Caco-2 (cell line): ENCODE measurements at regions not wholly inside any gene's neighbourhood (a gene's known extent, or its start where the extent isn't known, plus 50 kb on each side); places are given as distances from the start of the nearest gene placed in this dataset.
"Not testable (repeated sequence)": the region's sequence is repeated elsewhere in the genome, so short reads cannot be mapped to it uniquely, and the experiment has no call there.

Source experiments
- BruUV-seq: library from RNA; stranded (reverse); fragments of 400-500 nt; replicated peaks from 2 replicates; lab custom pipeline; 2021; lab: Mats Ljungman, UMichigan
- CTCF ChIA-PET: fragments of 300-600 bp; sonication (Branson Sonifier 250); formaldehyde crosslinking; loops from one replicate; lab custom pipeline; 2022; ENCODE audit warnings: antibody characterized with exemption; lab: Charles Lee
- POLR2A ChIA-PET: fragments of 300-600 bp; sonication (Branson Sonifier 250); formaldehyde crosslinking; loops from one replicate; lab custom pipeline; 2022; ENCODE audit warnings: antibody characterized with exemption; lab: Charles Lee
- DNase-seq, 2 experiments: peaks; one replicate each; pipeline versions ENCODE4 v3.0.0 to v3.0.0-alpha.2; 2020 to 2022
- H3K27me3 ChIP-seq: replicated peaks from 2 replicates; pipeline ENCODE4 v1.6.0; 2011; ENCODE audit warnings: low read length; ENCODE audit not compliant: control insufficient read depth, insufficient read depth
- H3K36me3 ChIP-seq: 2 replicates; pipeline ENCODE4 v1.5.1; 2011; ENCODE audit warnings: low read length; ENCODE audit not compliant: control insufficient read depth, insufficient read depth
- H3K4me1 ChIP-seq: fragments of 250-450 bp; sonication (Bioruptor Pico); 2 replicates; pipeline ENCODE4 v1.5.1; 2020; ENCODE audit warnings: mild to moderate bottlenecking
- H3K4me3 ChIP-seq: 2 replicates; pipeline ENCODE4 v1.5.1; 2011; ENCODE audit warnings: low read depth, mild to moderate bottlenecking, control low read depth, low read length
- H3K9me3 ChIP-seq: fragments of 250-450 bp; sonication (Bioruptor Pico); 2 replicates; pipeline ENCODE4 v1.5.1; 2020; ENCODE audit warnings: mild to moderate bottlenecking, moderate library complexity
- H3K27ac Mint-ChIP-seq: one replicate; pipeline ENCODE4 v1.8.0; 2022; ENCODE audit warnings: mixed read lengths; ENCODE audit not compliant: unreplicated experiment
- H3K27me3 Mint-ChIP-seq: one replicate; pipeline ENCODE4 v1.8.0; 2022; ENCODE audit warnings: mixed read lengths; ENCODE audit not compliant: insufficient read depth, unreplicated experiment
- H3K36me3 Mint-ChIP-seq: one replicate; pipeline ENCODE4 v1.8.0; 2022; ENCODE audit warnings: mild to moderate bottlenecking, mixed read lengths; ENCODE audit not compliant: insufficient read depth, unreplicated experiment
- H3K4me1 Mint-ChIP-seq: one replicate; pipeline ENCODE4 v1.8.0; 2022; ENCODE audit warnings: low read depth, mixed read lengths; ENCODE audit not compliant: unreplicated experiment
- H3K4me3 Mint-ChIP-seq: one replicate; pipeline ENCODE4 v1.8.0; 2022; ENCODE audit warnings: mild to moderate bottlenecking, moderate library complexity, mixed read lengths; ENCODE audit not compliant: unreplicated experiment
- H3K9me3 Mint-ChIP-seq: one replicate; pipeline ENCODE4 v1.8.0; 2022; ENCODE audit warnings: mixed read lengths; ENCODE audit not compliant: unreplicated experiment
- intact Hi-C: fragments of 100-400 bp; cut with micrococcal nuclease; formaldehyde crosslinking; loops from one replicate; pipeline ENCODE4 v1.10.0; 2022; ENCODE audit not compliant: unreplicated experiment
- TF ChIP-seq, protein P1 (sequence below), 2 experiments: fragments of 200-600 bp in 1 of 2; IDR thresholded peaks; 1 replicate in 1 of 2; 2 replicates in 1 of 2; pipeline versions ENCODE4 v1.5.1 to v1.8.0; 2011 to 2022; ENCODE audit warnings: antibody characterized with exemption in 1 of 2, control low read depth in 1 of 2, inconsistent platforms in 1 of 2, low read depth in 1 of 2, low read length in 1 of 2, mild to moderate bottlenecking in 1 of 2, moderate library complexity in 1 of 2; ENCODE audit not compliant: insufficient read depth in 1 of 2, severe bottlenecking in 1 of 2, unreplicated experiment in 1 of 2

DNA sequence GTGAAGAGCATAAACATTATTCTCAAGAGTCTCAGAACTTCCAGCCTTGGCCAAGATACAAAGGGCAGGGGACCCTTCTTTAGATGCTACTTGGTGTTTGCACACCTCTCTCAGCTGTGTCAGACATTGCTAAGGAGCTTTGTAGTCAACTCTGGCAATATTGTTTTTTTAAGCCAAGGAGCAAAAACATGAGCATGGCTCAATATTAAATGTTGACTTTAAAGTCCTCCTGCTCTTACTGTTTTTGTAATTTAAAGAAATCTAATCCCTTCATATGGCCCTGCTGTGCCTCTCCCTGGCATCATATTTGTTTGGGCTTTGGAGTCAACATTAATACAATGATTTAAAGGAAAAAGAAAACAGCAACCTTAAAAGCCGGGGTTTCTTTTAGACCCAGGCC lies 67.9 kb upstream of the TMEM170B start:
- TF ChIP-seq, protein P1, sequence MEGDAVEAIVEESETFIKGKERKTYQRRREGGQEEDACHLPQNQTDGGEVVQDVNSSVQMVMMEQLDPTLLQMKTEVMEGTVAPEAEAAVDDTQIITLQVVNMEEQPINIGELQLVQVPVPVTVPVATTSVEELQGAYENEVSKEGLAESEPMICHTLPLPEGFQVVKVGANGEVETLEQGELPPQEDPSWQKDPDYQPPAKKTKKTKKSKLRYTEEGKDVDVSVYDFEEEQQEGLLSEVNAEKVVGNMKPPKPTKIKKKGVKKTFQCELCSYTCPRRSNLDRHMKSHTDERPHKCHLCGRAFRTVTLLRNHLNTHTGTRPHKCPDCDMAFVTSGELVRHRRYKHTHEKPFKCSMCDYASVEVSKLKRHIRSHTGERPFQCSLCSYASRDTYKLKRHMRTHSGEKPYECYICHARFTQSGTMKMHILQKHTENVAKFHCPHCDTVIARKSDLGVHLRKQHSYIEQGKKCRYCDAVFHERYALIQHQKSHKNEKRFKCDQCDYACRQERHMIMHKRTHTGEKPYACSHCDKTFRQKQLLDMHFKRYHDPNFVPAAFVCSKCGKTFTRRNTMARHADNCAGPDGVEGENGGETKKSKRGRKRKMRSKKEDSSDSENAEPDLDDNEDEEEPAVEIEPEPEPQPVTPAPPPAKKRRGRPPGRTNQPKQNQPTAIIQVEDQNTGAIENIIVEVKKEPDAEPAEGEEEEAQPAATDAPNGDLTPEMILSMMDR (IDR thresholded peaks at IDR 0.05; ENCODE audit: insufficient read depth in 1 of 2, low read depth in 1 of 2, low read length in 1 of 2, severe bottlenecking in 1 of 2, unreplicated experiment in 1 of 2): no peak
- no peaks in the 10 kb centered on the region for H3K36me3 ChIP-seq
- Mint-ChIP-seq H3K27ac (no peak overlapping the region), H3K4me1 (no peaks in the 10 kb centered on the region), H3K9me3 (no peaks in the 10 kb centered on the region), H3K36me3 (no peaks in the 10 kb centered on the region), H3K27me3 (no peaks in the 10 kb centered on the region), H3K4me3 (no peak overlapping the region)
- ChIA-PET CTCF (no interaction called here), POLR2A (no interaction called here)
- H3K4me1 ChIP-seq: no peaks in the 10 kb centered on the region
- H3K27me3 ChIP-seq: no peaks in the 10 kb centered on the region
- H3K4me3 ChIP-seq: no peak overlapping the region
- intact Hi-C loops: no loop called here
- DNase-seq: no peak
- no peaks in the 10 kb centered on the region for H3K9me3 ChIP-seq
- no TSS peak for BruUV-seq

DNA sequence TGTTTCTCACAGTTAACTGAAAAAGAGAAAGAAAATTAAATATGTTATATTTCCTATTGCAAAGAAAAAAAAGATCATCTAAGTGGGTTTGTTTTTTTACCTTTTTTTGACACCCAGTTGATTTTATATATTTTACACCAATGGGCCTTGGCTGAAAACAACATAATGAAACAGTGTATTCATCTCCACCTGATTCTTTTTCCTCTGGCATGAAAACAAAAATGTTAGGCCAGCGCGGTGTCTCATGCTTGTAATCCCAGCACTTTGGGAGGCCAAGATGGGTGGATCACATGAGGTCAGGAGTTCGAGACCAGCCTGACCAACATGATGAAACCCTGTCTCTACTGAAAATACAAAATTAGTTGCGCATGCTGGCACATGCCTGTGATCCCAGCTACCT lies 69.3 kb upstream of the TMEM170B start:
- H3K4me1 ChIP-seq, H3K36me3 ChIP-seq, H3K27me3 Mint-ChIP-seq, H3K9me3 ChIP-seq, H3K36me3 Mint-ChIP-seq, H3K27ac Mint-ChIP-seq, H3K4me1 Mint-ChIP-seq, H3K4me3 Mint-ChIP-seq, H3K9me3 Mint-ChIP-seq, intact Hi-C loops, H3K4me3 ChIP-seq, H3K27me3 ChIP-seq, CTCF ChIA-PET, BruUV-seq, DNase-seq, POLR2A ChIA-PET: not testable (repeated sequence)

DNA sequence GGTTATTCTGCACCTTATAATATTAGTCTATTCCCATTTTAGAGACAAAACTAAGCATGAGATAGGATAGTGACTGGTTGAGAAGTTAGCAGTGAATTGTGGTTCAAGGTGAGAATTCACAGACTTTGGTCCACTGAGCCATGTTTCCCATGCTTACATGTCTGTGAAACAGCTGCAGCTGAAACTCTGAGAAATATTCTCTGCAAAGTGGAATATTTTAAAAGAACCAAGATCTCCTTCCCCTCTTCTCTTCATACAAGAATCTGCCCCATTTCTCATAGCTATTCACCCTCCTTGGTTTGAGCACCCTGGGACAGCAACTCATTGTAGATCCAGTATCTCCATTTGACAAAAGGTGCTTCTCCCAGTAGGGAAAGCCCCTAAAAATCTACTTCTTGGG lies 70.2 kb upstream of the TMEM170B start:
- Mint-ChIP-seq H3K36me3 (no peaks in the 10 kb centered on the region), H3K4me3 (no peak overlapping the region), H3K27me3 (no peaks in the 10 kb centered on the region), H3K9me3 (no peaks in the 10 kb centered on the region), H3K27ac (no peak overlapping the region), H3K4me1 (peaks cover 6% of the 10 kb centered on the region)
- no peaks in the 10 kb centered on the region for H3K4me1 ChIP-seq
- intact Hi-C loops: no loop called here
- CTCF ChIA-PET: no interaction called here
- no peaks in the 10 kb centered on the region for H3K27me3 ChIP-seq
- DNase-seq: no peak
- TF ChIP-seq, protein P1 (IDR thresholded peaks at IDR 0.05; ENCODE audit: insufficient read depth in 1 of 2, low read depth in 1 of 2, low read length in 1 of 2, severe bottlenecking in 1 of 2, unreplicated experiment in 1 of 2): no peak
- no peaks in the 10 kb centered on the region for H3K36me3 ChIP-seq
- H3K4me3 ChIP-seq: no peak overlapping the region
- H3K9me3 ChIP-seq: no peaks in the 10 kb centered on the region
- POLR2A ChIA-PET: no interaction called here
- no TSS peak for BruUV-seq

DNA sequence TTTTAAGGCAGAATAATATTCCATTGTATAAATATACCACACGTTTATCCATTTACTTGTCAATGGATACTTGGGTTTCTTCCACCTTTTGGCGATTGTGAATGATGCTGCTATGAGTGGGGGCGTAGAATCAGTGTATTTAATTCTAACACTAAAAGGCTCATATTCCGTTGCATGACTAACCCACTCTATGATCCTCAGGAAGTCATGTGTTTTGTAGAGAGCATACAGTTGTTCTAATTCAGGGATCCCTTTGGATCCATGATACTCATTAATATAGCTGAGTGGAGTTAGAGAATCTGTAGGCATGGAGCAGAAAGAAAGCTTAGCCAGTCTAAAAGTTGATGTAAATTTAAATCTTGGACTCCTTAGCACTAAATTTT lies 74.2 kb upstream of the TMEM170B start:
- CTCF ChIA-PET: no interaction called here

More for the DNA sequence above, 74.2 kb upstream of the TMEM170B start:
- Histone ChIP-seq H3K36me3 (no peaks in the 10 kb centered on the region), H3K9me3 (no peaks in the 10 kb centered on the region), H3K4me1 (0 out of 2 replicates have a peak, but pooled peaks cover 7% of the 10 kb centered on the region), H3K27me3 (no peaks in the 10 kb centered on the region), H3K4me3 (no peak overlapping the region)
- no peaks in the 10 kb centered on the region for H3K36me3 Mint-ChIP-seq
- peaks cover 8% of the 10 kb centered on the region for H3K9me3 Mint-ChIP-seq
- H3K4me1 Mint-ChIP-seq: peaks cover 16% of the 10 kb centered on the region
- no peak overlapping the region for H3K4me3 Mint-ChIP-seq
- BruUV-seq: no TSS peak
- H3K27ac Mint-ChIP-seq: no peak overlapping the region
- no peaks in the 10 kb centered on the region for H3K27me3 Mint-ChIP-seq
- POLR2A ChIA-PET: no interaction called here
- DNase-seq: no peak
- TF ChIP-seq, protein P1 (IDR thresholded peaks at IDR 0.05; ENCODE audit: insufficient read depth in 1 of 2, low read depth in 1 of 2, low read length in 1 of 2, severe bottlenecking in 1 of 2, unreplicated experiment in 1 of 2): no peak
- intact Hi-C loops: no loop called here
